Inferior parietal cortex (tissue), 1 donor: ENCODE measurements at regions not wholly inside any gene's neighbourhood (a gene's known extent, or its start where the extent isn't known, plus 50 kb on each side); places are given as distances from the start of the nearest gene placed in this dataset.
"Not testable (repeated sequence)": the region's sequence is repeated elsewhere in the genome, so short reads cannot be mapped to it uniquely, and the experiment has no call there.

Experiments
- DNase-seq: peaks from one replicate; pipeline ENCODE4 v3.0.0-alpha.2; 2016; ENCODE audit errors: extremely low spot score

DNA sequence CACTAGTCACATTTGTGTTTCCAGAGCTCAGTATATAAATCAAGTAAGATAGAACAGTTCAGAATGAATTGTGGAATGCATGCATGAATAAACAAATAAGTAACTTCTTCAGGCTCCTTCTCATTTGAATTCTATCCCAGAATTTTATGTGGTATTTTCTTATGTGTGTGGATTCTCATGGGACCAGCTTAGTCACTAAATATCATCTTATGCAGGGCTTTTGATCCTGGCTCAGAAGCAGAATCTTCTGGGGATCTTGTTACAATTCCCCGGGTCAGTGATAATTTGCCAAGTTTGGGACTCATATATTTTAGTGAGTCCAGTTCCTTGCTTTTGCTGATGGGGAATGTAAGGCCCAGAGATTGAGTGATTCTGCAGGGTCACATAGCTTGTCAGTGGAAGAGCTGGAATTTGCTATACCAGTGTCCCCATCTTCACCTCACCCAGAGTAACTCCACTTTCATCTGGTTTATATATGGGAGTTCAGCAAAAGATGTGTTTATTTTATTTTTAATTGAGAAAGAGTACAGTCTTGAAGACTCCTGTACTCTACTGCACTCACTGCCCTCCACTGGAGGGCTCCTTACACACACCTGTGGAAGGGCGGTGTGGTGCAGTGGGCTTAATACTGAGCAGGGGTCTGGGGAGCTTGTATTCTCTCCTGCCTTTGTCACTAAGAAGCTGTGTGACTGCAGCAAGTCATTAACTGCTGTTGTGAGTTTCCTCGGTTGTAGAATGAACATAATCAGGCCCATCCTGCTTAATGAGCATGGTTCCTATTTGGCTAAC lies 198.2 kb upstream of the CXorf66 start:
- DNase-seq: no peak

GRCh38 chrX:140157611-140158010 lies 192.3 kb upstream of the CXorf66 start:
- no peak for DNase-seq

DNA sequence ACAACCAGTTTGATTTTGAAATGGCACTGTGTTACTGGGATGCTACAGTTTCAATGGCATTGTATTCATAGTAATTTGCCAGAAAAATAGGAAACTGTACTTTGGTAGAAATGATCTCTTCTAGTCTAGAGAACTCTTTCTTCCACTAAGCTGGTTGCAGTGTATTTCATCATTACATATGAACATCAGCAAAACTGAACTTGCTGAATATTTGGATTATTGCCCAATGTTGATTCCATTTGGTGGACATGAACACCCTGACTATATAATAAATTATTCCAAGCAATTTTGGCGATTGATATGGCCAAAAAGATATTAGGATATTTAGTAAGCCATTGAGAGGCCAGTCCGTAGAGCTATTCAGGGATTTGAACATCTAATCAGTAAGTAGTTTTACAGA lies 191.8 kb upstream of the CXorf66 start:
- no peak for DNase-seq

- DNase-seq: no peak
Measured at GRCh38 chrX:140151316-140151715, 186.0 kb upstream of the CXorf66 start.

DNA sequence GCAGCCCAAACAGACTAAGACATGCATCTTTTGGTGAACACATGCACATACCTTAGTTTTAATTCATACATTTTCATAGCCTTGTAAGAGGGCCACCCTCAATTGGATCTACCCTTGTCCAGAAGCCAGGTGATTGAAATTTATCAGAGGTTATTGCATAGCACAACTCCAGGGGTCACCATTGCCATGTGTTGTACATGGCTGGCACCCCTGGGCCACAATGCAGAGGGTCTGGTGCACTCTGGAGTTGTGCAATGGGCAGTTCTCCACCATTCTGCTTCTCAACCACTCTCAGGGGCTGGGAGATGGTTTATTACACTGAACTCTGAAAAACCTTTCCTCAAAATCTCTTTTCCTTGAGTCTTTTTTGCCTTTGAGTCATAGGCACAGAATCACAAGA lies 184.4 kb upstream of the CXorf66 start:
- DNase-seq: no peak

GRCh38 chrX:140141444-140142029 lies 176.2 kb upstream of the CXorf66 start:
- peak; percentile 69 for DNase-seq

GRCh38 chrX:140138492-140138891 lies 173.2 kb upstream of the CXorf66 start:
- DNase-seq: not testable (repeated sequence)

DNA sequence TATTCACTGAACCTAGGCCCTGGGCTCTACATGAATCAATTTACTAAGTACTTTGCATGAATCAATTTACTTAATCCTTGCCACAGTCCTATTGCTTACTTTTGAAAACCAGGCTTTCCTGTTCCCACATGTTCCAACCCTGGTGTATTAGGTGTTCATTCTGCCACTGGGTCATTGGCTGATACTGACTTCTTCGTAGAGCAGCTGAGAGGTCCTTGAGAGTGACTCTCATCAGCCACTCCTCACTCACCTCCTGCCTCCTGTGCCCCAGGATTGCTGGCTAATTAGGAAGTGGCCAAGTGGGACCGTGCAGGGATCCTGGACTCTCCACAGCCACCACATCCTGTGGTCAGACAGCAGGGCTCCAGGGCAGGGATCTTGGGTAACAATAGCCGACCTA lies 172.7 kb upstream of the CXorf66 start:
- not testable (repeated sequence) for DNase-seq

DNA sequence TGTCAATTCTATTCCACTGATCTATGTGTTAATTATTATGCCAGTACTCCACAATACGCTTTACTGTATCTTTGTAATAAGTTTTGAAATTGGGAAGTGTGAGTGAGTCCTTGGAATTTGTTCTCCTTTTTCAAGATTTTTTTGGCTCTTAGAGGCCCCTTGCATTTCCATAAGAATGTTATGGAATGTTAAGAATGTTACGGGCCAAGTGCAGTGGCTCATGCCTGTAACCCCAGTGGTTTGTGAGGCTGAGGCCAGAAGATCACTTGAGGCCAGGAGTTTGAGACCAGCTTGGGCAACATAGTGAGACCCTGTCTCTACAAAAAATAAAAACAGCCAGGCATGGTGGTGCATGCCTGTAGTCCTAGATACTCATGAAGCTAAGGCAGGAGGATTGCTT lies 167.6 kb upstream of the CXorf66 start:
- DNase-seq: no peak

GRCh38 chrX:140123446-140123845 lies 158.1 kb upstream of the CXorf66 start:
- DNase-seq: no peak

DNA sequence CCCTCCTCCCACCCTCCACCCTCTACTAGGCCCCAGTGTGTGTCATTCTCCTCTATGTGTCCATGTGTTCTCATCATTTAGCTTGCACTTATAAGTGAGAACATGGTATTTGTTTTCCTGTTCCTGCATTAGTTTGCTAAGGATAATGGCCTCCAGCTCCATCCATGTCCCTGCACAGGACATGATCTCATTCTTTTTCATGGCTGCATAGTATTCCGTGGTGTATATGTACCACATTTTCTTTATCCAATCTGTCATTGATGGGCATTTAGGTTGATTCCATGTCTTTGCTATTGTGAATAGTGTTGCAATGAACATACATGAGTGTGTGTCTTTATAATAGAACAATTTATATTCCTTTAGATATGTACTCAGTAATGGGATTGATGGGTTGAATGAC lies 148.7 kb upstream of the CXorf66 start:
- DNase-seq: not testable (repeated sequence)

- no peak for DNase-seq
Measured at GRCh38 chrX:140110081-140110650, 144.8 kb upstream of the CXorf66 start.

DNA sequence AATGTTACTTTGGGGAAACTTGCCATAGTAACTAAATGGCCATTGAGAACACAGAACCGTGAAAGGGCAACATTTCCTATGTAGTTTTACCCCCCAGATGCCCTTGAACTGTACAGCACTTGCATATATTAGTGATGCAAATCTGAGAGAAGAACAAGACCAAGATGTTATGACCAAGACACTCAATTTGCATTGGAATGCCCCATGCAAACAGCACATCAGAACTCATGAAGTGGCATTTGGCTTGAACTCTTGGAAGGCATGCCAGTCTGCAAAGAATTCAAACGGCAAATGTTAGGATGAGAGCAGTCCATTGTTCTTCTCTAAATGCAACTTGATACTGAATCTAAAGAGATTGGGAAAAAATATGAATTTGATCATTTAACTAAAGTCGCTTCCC lies 139.4 kb upstream of the CXorf66 start:
- DNase-seq: no peak

DNA sequence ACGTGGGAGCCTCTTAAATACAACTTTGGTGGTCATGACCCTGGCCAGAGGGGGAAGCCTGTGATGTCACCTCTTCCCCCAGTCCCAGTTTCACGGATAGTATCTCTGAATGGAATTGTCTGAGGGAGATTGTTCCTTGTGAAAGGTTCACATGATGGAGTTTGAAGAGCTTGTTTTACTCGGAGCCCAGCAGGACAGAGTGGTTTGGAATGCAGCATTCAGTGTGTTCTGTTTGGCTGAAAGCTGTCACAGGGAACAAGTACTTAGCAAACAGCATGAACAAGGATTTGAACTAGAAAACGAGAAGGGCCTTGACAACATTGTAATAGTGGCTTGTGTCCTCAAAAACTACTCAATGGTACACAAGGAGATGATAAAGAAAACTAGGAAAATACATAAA lies 133.9 kb upstream of the CXorf66 start:
- no peak for DNase-seq

DNA sequence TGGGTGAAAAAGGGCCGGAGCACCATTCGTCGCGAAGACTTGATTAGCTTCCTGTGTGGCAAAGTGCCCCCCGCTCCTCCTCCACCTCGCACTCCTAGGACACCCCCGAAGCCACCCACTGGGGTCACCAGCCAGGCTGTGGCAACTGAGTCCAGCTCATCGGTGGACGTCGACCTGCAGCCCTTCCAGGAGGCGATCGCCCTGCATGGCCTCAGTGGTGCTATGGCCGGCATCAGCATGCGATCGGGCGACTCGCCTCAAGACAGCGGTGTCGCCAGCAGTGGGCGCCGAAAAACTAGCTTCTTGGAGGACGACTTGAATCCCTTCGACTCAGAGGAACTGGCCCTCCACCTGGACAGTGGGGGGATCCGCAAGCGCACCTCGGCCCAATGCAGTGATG lies 126.8 kb upstream of the CXorf66 start:
- DNase-seq: no peak

DNA sequence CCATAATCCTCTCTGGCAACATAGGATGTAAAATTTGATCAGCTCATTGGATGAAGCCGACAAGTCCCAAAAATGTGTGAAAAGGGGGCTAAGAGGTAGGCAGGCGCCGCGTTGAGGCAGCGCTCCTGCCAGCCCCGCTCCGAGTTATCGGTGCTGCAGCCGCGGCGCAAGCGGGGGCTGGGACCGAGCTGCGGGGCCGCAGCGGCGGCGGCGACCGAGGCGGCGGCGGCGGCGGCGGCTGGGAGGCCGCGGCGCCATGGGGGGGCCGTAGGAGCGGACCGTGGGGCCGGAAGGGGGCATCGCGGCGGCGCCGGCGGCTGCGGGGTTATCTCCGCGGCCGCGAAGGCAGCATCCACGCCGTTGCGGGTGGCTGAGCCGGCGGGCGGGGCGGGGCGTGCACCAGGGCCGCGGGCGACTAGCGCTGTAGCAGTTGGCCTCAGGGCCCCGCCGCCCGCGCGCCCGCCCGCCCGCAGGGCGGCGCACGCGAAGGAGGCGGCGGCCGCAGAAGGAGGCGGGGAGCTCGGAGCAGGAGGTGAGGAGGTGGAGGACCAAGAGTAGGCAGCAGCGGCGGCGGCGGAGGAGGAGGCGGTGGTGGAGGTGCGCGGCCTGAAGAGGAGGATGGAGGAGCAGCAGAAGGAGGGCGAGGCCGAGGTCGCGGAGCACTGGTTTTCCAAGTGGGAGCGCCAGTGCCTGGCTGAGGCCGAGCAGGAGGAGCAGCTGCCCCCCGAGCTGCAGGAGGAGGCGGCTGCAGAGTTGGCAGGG lies 126.0 kb upstream of the CXorf66 start:
- no peak for DNase-seq

DNA sequence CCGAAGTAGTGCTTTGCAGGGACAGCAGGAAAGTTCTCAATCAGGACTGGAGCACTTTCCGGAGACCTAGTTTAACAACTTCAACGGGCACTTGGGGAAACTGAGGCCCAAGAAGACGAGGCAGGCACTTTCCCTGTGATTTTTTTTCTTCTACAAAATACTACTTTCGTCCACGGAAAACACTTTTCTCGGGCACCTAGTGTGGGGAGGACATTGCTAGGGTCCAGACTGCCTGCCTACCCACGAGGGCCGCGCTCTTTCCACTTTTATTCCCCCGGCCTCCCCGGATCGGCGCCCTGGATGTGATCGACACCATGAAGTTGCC lies 125.4 kb upstream of the CXorf66 start:
- no peak for DNase-seq

DNA sequence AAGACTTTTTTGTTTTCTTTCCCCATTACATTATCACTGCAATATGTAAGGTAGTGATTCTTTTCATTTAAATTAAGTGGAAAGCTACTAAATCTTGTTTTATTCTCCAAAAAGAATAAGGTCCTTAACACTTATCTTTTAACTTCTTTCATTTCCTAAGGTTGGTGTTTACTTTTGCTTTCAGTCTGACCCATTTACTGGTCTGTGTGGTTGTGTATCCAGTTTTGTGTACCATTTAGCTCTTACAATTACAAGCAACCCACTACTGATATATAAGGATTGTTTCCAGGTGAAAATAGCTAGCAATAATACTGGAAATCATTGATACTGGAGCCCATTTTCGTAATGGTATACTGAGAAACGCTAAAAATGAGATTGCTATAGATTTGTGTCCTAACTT lies 123.1 kb upstream of the CXorf66 start:
- no peak for DNase-seq

GRCh38 chrX:140087875-140088274 lies 122.6 kb upstream of the CXorf66 start:
- DNase-seq: no peak

GRCh38 chrX:140086691-140087090 lies 121.4 kb upstream of the CXorf66 start:
- no peak for DNase-seq

DNA sequence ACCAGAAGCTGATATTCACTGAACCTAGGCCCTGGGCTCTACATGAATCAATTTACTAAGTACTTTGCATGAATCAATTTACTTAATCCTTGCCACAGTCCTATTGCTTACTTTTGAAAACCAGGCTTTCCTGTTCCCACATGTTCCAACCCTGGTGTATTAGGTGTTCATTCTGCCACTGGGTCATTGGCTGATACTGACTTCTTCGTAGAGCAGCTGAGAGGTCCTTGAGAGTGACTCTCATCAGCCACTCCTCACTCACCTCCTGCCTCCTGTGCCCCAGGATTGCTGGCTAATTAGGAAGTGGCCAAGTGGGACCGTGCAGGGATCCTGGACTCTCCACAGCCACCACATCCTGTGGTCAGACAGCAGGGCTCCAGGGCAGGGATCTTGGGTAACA lies 109.5 kb upstream of the CXorf66 start:
- not testable (repeated sequence) for DNase-seq

DNA sequence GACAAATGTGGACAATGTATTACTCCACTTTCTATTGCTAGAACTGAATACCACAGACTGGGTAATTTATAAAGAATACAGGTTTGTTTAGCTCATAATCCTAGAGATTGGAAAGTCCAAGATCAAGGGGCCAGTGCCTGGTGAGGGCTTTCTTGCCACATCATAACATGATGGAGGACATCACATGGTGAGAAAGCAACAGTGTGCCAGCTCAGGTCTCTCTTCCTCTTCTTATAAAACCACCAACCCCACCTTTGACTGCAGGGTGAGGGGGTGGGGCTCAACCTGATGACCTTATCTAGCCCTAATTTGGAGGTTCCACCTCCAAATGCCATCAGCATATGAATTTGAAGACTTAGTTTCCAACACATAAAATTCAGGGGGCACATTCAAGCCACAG lies 105.7 kb upstream of the CXorf66 start:
- DNase-seq: no peak
